Keratinocyte (primary cell): ENCODE measurements at regions not wholly inside any gene's neighbourhood (a gene's known extent, or its start where the extent isn't known, plus 50 kb on each side); places are given as distances from the start of the nearest gene placed in this dataset.

ENCODE experiments used
- EZH2 ChIP-seq: IDR thresholded peaks from one replicate; pipeline ENCODE4 v1.6.1; 2012; ENCODE audit warnings: inconsistent platforms, mild to moderate bottlenecking, low read length, moderate library complexity
- TF ChIP-seq, protein P1 (sequence below), 3 experiments: IDR thresholded peaks in 1 of 3; conservative IDR thresholded peaks in 1 of 3; optimal IDR thresholded peaks in 1 of 3; 2 replicates in 2 of 3; 3 replicates in 1 of 3; pipeline versions ENCODE3 to v1.5.1; 2011; ENCODE audit warnings: low read length in 3 of 3, mild to moderate bottlenecking in 3 of 3, moderate library complexity in 2 of 3, control low read depth in 1 of 3, inconsistent platforms in 1 of 3; ENCODE audit not compliant: insufficient read depth in 2 of 3; ENCODE audit errors: extremely low read depth in 1 of 3

DNA sequence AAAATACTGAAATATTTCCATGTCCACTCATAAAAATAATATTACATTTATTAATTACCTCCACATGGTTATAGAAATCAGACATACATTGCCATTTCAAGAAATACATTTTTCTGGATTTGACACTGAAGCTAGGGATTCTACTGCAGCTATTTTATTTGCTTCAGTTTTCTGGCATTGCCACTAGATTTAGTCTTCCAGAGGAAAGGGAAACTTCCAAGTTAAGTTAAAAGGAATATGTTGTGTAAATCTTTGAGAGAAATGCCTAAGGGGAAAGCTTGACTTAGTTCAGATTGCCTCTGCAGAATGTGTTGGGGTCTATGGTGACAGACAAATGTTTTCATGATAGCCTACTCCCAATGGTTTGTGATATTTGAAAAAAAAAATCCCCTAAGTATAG is 1631.3 kb downstream of the PCDH18 start:
- TF ChIP-seq, protein P1, sequence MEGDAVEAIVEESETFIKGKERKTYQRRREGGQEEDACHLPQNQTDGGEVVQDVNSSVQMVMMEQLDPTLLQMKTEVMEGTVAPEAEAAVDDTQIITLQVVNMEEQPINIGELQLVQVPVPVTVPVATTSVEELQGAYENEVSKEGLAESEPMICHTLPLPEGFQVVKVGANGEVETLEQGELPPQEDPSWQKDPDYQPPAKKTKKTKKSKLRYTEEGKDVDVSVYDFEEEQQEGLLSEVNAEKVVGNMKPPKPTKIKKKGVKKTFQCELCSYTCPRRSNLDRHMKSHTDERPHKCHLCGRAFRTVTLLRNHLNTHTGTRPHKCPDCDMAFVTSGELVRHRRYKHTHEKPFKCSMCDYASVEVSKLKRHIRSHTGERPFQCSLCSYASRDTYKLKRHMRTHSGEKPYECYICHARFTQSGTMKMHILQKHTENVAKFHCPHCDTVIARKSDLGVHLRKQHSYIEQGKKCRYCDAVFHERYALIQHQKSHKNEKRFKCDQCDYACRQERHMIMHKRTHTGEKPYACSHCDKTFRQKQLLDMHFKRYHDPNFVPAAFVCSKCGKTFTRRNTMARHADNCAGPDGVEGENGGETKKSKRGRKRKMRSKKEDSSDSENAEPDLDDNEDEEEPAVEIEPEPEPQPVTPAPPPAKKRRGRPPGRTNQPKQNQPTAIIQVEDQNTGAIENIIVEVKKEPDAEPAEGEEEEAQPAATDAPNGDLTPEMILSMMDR (optimal IDR thresholded peaks at IDR 0.05 in 1 of 3, IDR thresholded peaks at IDR 0.05 in 1 of 3, conservative IDR thresholded peaks at IDR 0.05 in 1 of 3; ENCODE audit: extremely low read depth in 1 of 3, insufficient read depth in 2 of 3, low read length in 3 of 3) = no peak
- no peak for TF ChIP-seq EZH2
